ENCODE measurements at regions not wholly inside any gene's neighbourhood (a gene's known extent, or its start where the extent isn't known, plus 50 kb on each side); places are given as distances from the start of the nearest gene placed in this dataset.
"Not testable (repeated sequence)": the region's sequence is repeated elsewhere in the genome, so short reads cannot be mapped to it uniquely, and the experiment has no call there.

DNA sequence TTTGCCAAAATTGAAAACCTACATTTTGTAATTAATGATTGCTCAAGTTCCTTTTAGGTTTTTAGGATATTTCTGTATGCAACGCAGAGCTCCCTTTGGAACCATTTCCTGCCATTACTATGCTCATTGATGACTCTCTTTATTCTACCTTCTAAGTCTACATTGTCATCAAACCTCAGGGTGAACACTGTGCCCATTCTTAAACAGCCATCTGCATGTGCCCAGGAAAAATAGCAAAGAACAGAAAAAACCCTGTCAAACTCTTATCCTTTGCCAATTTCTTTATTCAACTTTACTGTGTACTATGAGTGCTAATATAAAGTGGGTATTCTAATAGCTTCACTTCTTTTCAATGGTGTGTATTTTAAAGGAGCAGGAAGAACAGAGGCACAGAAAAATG lies 1455.9 kb downstream of the ADGRL3 start:
- DNase-seq (ENCODE audit: extremely low spot score), result no peak
- H3K4me1 ChIP-seq (ENCODE audit: insufficient read depth), result no peaks in the 10 kb centered on the region
- no peak overlapping the region for H3K27ac ChIP-seq (ENCODE audit: low read depth)
- WGBS, result 86% methylated on average over 1 of the region's 1 CpG
- no peaks in the 10 kb centered on the region for H3K36me3 ChIP-seq (ENCODE audit: insufficient read depth)
- no peak overlapping the region for H3K4me3 ChIP-seq (ENCODE audit: low read depth, low read length)

DNA sequence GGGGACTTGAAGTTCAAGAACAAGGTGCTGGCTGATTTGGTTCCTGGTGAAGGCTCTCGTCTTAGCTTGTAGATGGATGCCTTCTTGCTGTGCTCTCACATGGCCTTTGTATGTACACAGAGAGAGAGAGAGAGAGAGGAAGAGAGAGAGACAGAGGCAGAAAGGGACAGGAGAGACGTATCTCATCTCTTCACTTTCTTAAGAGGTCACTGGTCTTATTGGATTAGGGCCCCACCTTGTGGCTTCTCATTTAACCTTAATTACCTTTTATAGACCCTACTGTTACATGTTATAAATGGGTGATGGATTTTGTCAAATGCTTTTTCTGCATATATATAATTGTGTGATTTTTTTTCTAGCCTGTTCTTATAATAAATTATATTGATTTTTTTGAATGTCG lies 1444.2 kb downstream of the ADGRL3 start:
- Histone ChIP-seq H3K27ac (ENCODE audit: low read depth) (no peak overlapping the region), H3K4me1 (ENCODE audit: insufficient read depth) (no peaks in the 10 kb centered on the region), H3K4me3 (ENCODE audit: low read depth, low read length) (no peak overlapping the region), H3K36me3 (ENCODE audit: insufficient read depth) (no peaks in the 10 kb centered on the region)
- no peak for DNase-seq (ENCODE audit: extremely low spot score)
- 27% methylated on average over 3 of the region's 3 CpGs for WGBS

DNA sequence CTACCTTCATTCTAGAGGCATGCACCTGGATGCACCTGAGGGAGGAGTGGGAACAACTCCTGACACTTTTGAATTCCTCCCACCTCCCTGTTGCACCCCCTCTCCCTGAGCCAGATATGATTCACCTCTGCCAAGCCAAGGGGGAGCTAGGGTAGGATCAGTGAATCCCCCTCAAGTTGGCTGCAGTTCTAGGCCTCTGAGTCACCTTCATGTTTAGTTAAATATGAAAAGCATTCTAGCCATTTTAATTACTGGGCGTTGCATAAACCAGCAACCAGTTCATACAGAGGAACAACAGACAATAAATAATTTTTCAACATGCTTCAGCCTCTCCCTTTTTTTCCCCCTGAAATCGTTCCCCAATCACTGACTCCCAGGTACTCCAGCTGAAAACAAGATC lies 1440.2 kb downstream of the ADGRL3 start:
- H3K27ac ChIP-seq (ENCODE audit: low read depth), result no peak overlapping the region
- H3K36me3 ChIP-seq (ENCODE audit: insufficient read depth), result no peaks in the 10 kb centered on the region
- H3K4me1 ChIP-seq (ENCODE audit: insufficient read depth), result no peaks in the 10 kb centered on the region
- WGBS, result 47% methylated on average over 2 of the region's 2 CpGs
- H3K4me3 ChIP-seq (ENCODE audit: low read depth, low read length), result no peak overlapping the region
- DNase-seq (ENCODE audit: extremely low spot score), result no peak

DNA sequence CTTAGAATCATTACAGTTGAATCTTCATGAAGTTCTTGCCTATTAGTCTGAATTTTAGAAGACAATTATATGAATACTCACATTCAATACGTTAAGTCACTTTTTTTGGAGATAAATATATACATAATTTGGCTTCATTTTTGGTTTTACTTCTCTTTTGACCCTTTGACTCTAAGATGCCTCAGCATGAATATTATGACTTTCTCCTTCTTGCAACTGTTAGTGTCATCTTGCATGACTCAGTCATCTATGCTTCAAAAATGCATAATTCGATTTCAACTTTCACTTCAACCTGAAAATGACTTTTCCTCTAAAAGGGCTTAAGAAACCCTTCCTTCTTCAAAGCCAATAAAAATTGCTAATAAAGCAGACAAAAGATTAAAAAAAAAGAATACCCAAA lies 1427.5 kb downstream of the ADGRL3 start:
- Histone ChIP-seq H3K4me1 (ENCODE audit: insufficient read depth) (no peaks in the 10 kb centered on the region), H3K36me3 (ENCODE audit: insufficient read depth) (no peaks in the 10 kb centered on the region), H3K4me3 (ENCODE audit: low read depth, low read length) (no peak overlapping the region), H3K27ac (ENCODE audit: low read depth) (no peak overlapping the region)
- DNase-seq (ENCODE audit: extremely low spot score), result no peak
- 88% methylated on average over 2 of the region's 2 CpGs for WGBS

DNA sequence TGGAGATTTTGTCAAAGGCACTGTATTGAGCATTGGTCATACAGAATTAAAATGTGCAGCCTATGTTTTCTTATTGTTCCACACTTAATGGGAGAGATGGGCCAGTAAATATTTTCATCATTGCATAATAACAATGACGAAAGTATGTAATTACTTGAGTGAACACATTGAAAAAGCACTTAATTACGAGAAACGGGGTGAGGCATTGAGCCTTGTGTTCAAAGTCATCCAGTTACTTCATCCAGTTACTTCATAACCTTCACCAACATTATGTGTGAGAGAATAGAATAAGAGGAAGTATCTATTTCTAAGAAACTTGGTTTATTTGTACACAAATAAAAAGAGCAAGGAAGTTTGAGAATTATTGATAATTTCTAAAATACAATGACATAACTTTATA lies 1427.0 kb downstream of the ADGRL3 start:
- 82% methylated on average over 3 of the region's 3 CpGs for WGBS
- DNase-seq (ENCODE audit: extremely low spot score), result no peak
- no peak overlapping the region for H3K4me3 ChIP-seq (ENCODE audit: low read depth, low read length)
- no peaks in the 10 kb centered on the region for H3K36me3 ChIP-seq (ENCODE audit: insufficient read depth)
- no peak overlapping the region for H3K27ac ChIP-seq (ENCODE audit: low read depth)
- no peaks in the 10 kb centered on the region for H3K4me1 ChIP-seq (ENCODE audit: insufficient read depth)

DNA sequence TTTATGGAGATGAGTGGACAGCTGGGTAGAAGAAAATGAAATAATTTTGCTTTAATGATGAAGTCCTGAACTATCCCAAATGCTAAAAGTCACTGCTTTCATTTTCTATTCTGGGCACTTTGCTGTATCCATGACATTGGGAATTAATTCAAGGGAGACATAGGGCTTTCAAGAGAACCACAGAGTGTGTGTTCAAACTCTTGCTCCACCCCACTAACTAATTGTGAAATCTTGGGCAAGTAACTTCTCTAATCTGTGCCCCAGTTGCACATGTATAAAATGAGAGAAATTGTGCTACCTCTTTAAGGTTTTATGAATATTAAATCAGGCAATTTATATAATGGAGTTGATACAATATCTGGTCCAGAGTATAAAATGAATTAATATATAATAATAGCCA lies 1422.0 kb downstream of the ADGRL3 start:
- DNase-seq (ENCODE audit: extremely low spot score), result no peak
- H3K36me3 ChIP-seq (ENCODE audit: insufficient read depth), result no peaks in the 10 kb centered on the region
- no peak overlapping the region for H3K4me3 ChIP-seq (ENCODE audit: low read depth, low read length)
- H3K27ac ChIP-seq (ENCODE audit: low read depth), result no peak overlapping the region
- H3K4me1 ChIP-seq (ENCODE audit: insufficient read depth), result no peaks in the 10 kb centered on the region

DNA sequence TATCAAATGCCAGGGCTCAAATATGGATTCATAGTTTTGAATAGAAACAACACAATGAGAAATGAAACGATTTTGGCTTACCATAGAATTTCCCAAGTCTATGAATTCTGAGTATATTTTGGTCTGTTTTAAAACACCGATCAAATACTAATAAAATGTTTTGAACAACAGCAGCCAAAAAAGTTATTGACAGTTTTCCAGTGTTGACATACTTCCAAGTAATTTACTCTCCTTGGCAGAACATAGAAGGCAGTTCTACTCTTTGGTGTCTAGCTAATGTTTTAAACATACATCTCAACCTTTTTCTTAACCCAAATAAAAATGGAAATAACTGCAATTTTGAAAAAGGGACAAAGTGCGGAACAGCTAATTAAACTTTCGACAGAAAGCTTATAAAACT lies 1419.8 kb downstream of the ADGRL3 start:
- Histone ChIP-seq H3K27ac (ENCODE audit: low read depth) (no peak overlapping the region), H3K4me3 (ENCODE audit: low read depth, low read length) (no peak overlapping the region), H3K4me1 (ENCODE audit: insufficient read depth) (no peaks in the 10 kb centered on the region), H3K36me3 (ENCODE audit: insufficient read depth) (no peaks in the 10 kb centered on the region)
- DNase-seq (ENCODE audit: extremely low spot score), result no peak
- WGBS, result 76% methylated on average over 4 of the region's 4 CpGs

DNA sequence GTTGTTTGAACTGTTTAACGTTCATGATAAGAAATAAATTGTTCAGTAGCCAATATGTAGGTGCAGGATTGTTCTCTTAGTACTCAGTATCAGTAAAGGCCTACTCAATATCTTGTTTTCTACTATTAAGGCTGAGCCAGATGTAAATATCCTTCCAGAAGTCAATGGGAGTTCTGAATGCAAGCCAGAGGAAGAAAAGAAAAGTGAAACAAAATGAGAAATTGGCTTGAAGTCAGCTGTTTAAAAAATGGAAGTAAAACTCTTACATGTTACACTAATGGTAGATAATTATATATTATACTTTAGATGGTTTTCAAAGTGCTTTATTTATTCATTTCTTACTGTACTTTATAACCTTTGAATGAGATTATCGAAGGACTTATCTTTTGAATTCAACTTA lies 1417.9 kb downstream of the ADGRL3 start:
- Histone ChIP-seq H3K36me3 (ENCODE audit: insufficient read depth) (no peaks in the 10 kb centered on the region), H3K4me3 (ENCODE audit: low read depth, low read length) (no peak overlapping the region), H3K27ac (ENCODE audit: low read depth) (no peak overlapping the region), H3K4me1 (ENCODE audit: insufficient read depth) (no peaks in the 10 kb centered on the region)
- WGBS, result 62% methylated on average over 2 of the region's 2 CpGs
- DNase-seq (ENCODE audit: extremely low spot score), result no peak

DNA sequence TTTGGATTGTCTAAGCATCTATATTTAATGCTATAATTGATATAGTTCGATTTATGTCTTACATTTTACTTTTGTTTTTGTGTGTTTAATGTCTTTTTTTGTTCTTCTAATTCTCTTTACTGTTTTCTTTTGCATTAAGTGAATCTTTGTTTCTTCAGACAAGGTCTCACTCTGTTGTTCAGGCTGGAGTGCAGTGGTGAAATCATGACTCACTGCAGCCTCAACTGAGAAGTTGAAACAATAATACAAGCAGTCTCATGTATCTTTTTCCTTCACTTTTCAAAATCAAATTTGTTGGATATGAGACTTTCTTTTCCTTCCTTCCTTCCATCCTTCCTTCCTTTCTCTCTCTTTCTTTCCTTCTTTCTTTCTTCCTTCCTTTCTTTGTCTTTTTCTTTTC lies 1401.6 kb downstream of the ADGRL3 start:
- Histone ChIP-seq H3K27ac (ENCODE audit: low read depth) (no peak overlapping the region), H3K36me3 (ENCODE audit: insufficient read depth) (no peaks in the 10 kb centered on the region), H3K4me1 (ENCODE audit: insufficient read depth) (no peaks in the 10 kb centered on the region), H3K4me3 (ENCODE audit: low read depth, low read length) (no peak overlapping the region)
- WGBS, result 65% methylated on average over 1 of the region's 1 CpG
- DNase-seq (ENCODE audit: extremely low spot score), result no peak

DNA sequence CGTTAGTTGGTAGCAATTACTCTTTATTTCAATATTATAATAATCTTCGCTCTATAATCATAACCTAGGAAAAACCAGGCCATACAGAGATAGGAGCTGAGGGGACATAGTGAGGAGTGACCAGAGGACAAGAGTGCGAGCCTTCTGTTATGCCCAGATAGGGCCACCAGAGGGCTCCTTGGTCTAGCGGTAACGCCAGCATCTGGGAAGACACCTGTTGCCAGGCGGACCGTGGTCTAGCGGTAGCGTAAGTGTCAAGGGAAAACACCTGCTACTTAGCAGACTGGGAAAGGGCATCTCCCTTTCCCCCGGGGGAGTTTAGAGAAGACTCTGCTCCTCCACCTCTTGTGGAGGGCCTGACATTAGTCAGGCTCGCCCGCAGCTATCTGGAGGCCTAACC lies 1395.1 kb downstream of the ADGRL3 start:
- H3K36me3 ChIP-seq (ENCODE audit: insufficient read depth); H3K4me1 ChIP-seq (ENCODE audit: insufficient read depth); H3K4me3 ChIP-seq (ENCODE audit: low read depth, low read length); H3K27ac ChIP-seq (ENCODE audit: low read depth); DNase-seq (ENCODE audit: extremely low spot score): not testable (repeated sequence)
- 72% methylated on average over 12 of the region's 12 CpGs for WGBS

DNA sequence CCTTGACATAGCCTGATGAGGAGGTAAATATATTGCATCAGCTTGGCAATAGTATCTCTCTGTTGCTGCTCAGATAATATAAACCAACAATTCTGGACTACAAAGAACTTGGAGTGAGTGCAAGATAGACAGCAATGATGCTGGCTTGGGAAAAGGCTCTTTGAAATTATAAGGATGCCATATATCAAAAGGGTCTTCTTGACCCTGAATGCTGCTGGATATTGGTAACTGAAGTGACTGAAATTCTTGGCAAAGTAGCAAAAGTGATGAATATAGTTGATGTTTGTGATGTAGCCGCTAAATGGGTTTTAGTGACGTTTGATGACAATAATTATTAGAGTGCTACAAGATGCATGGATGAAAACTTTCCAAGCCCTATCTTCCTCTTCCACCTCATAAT lies 1391.6 kb downstream of the ADGRL3 start:
- WGBS, result 90% methylated on average over 2 of the region's 2 CpGs
- no peak for DNase-seq (ENCODE audit: extremely low spot score)
- H3K4me1 ChIP-seq (ENCODE audit: insufficient read depth), result no peaks in the 10 kb centered on the region
- no peaks in the 10 kb centered on the region for H3K36me3 ChIP-seq (ENCODE audit: insufficient read depth)
- no peak overlapping the region for H3K27ac ChIP-seq (ENCODE audit: low read depth)
- H3K4me3 ChIP-seq (ENCODE audit: low read depth, low read length), result no peak overlapping the region

DNA sequence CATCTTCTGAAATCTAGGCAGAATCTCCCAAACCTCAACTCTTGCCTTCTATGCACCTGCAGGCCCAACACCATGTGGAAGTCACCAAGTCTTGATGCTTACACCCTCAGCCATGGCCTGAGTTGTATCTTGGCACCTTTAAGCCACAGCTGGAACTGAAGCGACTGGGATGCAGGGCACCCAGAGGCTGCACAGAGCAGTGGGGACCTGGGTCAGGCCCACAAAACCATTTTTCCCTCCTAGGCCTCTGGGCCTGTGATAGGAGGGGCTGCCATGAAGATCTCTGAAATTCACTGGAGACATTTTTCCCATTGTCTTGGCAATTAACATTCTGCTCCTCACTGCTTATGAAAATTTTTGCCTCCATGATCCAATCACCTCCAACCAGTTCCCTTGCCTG lies 1388.5 kb downstream of the ADGRL3 start:
- DNase-seq (ENCODE audit: extremely low spot score), result no peak
- WGBS, result 93% methylated on average over 1 of the region's 1 CpG
- no peaks in the 10 kb centered on the region for H3K4me1 ChIP-seq (ENCODE audit: insufficient read depth)
- no peak overlapping the region for H3K4me3 ChIP-seq (ENCODE audit: low read depth, low read length)
- no peaks in the 10 kb centered on the region for H3K36me3 ChIP-seq (ENCODE audit: insufficient read depth)
- no peak overlapping the region for H3K27ac ChIP-seq (ENCODE audit: low read depth)

DNA sequence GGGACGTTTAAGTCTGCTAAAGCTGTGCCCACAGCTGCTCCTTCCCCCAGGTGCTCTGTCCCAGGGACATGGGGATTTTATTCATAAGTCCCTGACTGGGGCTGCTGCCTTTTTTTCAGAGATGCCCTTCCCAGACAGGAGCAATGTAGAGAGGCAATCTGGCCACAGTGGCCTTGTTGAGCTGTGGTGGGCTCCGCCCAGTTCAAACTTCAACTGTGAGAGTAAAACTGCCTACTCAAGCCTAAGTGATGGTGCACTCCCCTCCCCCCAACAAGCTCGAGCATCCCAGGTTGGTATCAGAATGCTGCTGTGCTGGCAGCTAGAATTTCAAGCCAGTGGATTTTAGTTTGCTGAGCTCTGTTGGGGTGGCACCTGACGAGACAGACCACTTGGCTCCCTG lies 1371.4 kb downstream of the ADGRL3 start:
- WGBS, result 81% methylated on average over 4 of the region's 4 CpGs
- Histone ChIP-seq H3K4me3 (ENCODE audit: low read depth, low read length) (no peak overlapping the region), H3K27ac (ENCODE audit: low read depth) (no peak overlapping the region), H3K4me1 (ENCODE audit: insufficient read depth) (no peaks in the 10 kb centered on the region), H3K36me3 (ENCODE audit: insufficient read depth) (no peaks in the 10 kb centered on the region)
- no peak for DNase-seq (ENCODE audit: extremely low spot score)

DNA sequence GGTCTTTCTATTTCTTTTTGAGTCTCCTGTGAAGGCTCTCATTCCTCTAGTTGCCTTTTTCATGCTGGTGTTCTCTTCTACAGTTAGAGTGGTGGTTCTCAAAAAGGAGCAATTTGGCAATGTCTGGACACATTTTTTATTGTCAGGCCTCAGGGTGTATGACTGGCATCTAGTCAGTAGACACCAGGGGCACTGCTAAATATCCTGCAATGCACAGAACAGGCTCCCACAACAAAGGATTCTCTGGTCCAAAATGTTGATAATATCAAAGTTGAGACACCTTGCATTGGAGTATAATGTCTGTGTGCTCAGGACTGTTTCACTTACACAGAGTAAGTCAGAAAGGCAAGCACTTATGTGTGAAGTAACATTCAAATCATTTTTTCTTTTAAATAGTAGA lies 1360.7 kb downstream of the ADGRL3 start:
- Histone ChIP-seq H3K4me1 (ENCODE audit: insufficient read depth) (no peaks in the 10 kb centered on the region), H3K4me3 (ENCODE audit: low read depth, low read length) (no peak overlapping the region), H3K27ac (ENCODE audit: low read depth) (no peak overlapping the region), H3K36me3 (ENCODE audit: insufficient read depth) (no peaks in the 10 kb centered on the region)
- DNase-seq (ENCODE audit: extremely low spot score), result no peak

DNA sequence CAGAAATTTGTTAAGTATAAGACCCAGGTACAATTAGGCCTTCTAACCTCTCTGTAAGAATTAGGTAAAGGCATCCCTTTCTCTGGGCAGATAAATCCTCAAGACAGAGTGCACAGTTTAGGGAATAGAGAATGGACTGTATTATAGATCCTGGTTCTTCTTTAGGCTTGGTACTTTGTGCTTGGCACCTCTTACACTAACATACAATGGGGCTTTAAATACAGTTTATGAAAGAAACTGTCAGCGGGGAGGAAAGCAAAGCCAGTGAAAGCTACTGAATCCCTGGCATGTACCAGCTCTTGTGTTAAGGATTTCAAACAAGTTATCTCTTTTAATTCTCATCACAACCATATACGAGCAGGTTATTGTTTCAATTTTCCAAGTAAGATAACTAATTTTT lies 1350.0 kb downstream of the ADGRL3 start:
- Histone ChIP-seq H3K36me3 (ENCODE audit: insufficient read depth) (no peaks in the 10 kb centered on the region), H3K4me3 (ENCODE audit: low read depth, low read length) (no peak overlapping the region), H3K27ac (ENCODE audit: low read depth) (no peak overlapping the region), H3K4me1 (ENCODE audit: insufficient read depth) (no peaks in the 10 kb centered on the region)
- WGBS, result 84% methylated on average over 2 of the region's 2 CpGs
- DNase-seq (ENCODE audit: extremely low spot score), result no peak

Measured in urinary bladder (tissue), 3 donors.